WTC11 (cell line): ENCODE measurements at regions not wholly inside any gene's neighbourhood (a gene's known extent, or its start where the extent isn't known, plus 50 kb on each side); places are given as distances from the start of the nearest gene placed in this dataset.

Experiments used
- ATAC-seq: fragments of 200-7000 bp; cut with Tn5 transposase; 2 replicates; pipeline ENCODE4 v1.10.0; 2021; ENCODE audit warnings: mild to moderate bottlenecking, moderate library complexity
- CTCF ChIA-PET: fragments of 300-600 bp; sonication (Branson Sonifier 250); formaldehyde crosslinking; loops from one replicate; lab custom pipeline; 2021; ENCODE audit warnings: antibody characterized with exemption; lab: Charles Lee
- POLR2A ChIA-PET: fragments of 350-600 bp; sonication (Branson Sonifier 250); formaldehyde crosslinking; loops from one replicate; lab custom pipeline; 2021; ENCODE audit warnings: antibody characterized with exemption; lab: Charles Lee
- DNase-seq: peaks from one replicate; pipeline ENCODE4 v3.0.0; 2021; ENCODE audit warnings: low spot score
- H3K27ac Mint-ChIP-seq: 2 replicates; pipeline ENCODE4 v1.8.0; 2021; ENCODE audit warnings: mixed read lengths
- H3K27me3 Mint-ChIP-seq: 2 replicates; pipeline ENCODE4 v1.8.0; 2021; ENCODE audit warnings: low read depth, mild to moderate bottlenecking, moderate library complexity, mixed read lengths
- H3K36me3 Mint-ChIP-seq: 2 replicates; pipeline ENCODE4 v1.8.0; 2021; ENCODE audit warnings: mixed read lengths
- H3K4me1 Mint-ChIP-seq: 2 replicates; pipeline ENCODE4 v1.8.0; 2022; ENCODE audit warnings: mixed read lengths
- H3K4me3 Mint-ChIP-seq: 2 replicates; pipeline ENCODE4 v1.8.0; 2021; ENCODE audit warnings: mild to moderate bottlenecking, moderate library complexity, mixed read lengths
- H3K9me3 Mint-ChIP-seq: 2 replicates; pipeline ENCODE4 v1.8.0; 2021; ENCODE audit warnings: mixed read lengths
- AR ChIP-seq: fragments of 250-450 bp; sonication (Bioruptor Pico); IDR thresholded peaks from 2 replicates; pipeline ENCODE4 v1.9.0; 2021; ENCODE audit warnings: mild to moderate bottlenecking
- ATF3 ChIP-seq: sonication (generic); formaldehyde crosslinking; conservative IDR thresholded peaks from 2 replicates; pipeline ENCODE4 v1.8.1; 2022; ENCODE audit warnings: mild to moderate bottlenecking, missing genetic modification reagents
- CDX4 ChIP-seq: fragments of 250-450 bp; sonication (Bioruptor Pico); IDR thresholded peaks from 2 replicates; pipeline ENCODE4 v1.9.0; 2021; ENCODE audit warnings: moderate library complexity, mild to moderate bottlenecking, inconsistent platforms, borderline replicate concordance
- E2F1 ChIP-seq: sonication (generic); formaldehyde crosslinking; IDR thresholded peaks from 2 replicates; pipeline ENCODE4 v1.8.0; 2022; ENCODE audit warnings: mild to moderate bottlenecking, missing genetic modification reagents
- ESRRA ChIP-seq: sonication (generic); formaldehyde crosslinking; IDR thresholded peaks from 2 replicates; pipeline ENCODE4 v1.8.1; 2022; ENCODE audit warnings: mild to moderate bottlenecking, missing genetic modification reagents, borderline replicate concordance
- HMGA2 ChIP-seq: fragments of 250-450 bp; sonication (Bioruptor Pico); IDR thresholded peaks from 2 replicates; pipeline ENCODE4 v1.4.0; 2021; ENCODE audit warnings: mild to moderate bottlenecking, moderate library complexity
- IRF1 ChIP-seq: sonication (generic); formaldehyde crosslinking; IDR thresholded peaks from 2 replicates; pipeline ENCODE4 v1.8.0; 2023; ENCODE audit warnings: missing genetic modification reagents
- KAT7 ChIP-seq: sonication (generic); formaldehyde crosslinking; IDR thresholded peaks from 2 replicates; pipeline ENCODE4 v1.8.1; 2023; ENCODE audit warnings: missing genetic modification reagents, mild to moderate bottlenecking, borderline replicate concordance
- MXD4 ChIP-seq: fragments of 250-450 bp; sonication (Bioruptor Pico); IDR thresholded peaks from 2 replicates; pipeline ENCODE4 v1.8.0; 2021; ENCODE audit warnings: mild to moderate bottlenecking, moderate library complexity, borderline replicate concordance
- MYBL2 ChIP-seq: sonication (generic); formaldehyde crosslinking; IDR thresholded peaks from 2 replicates; pipeline ENCODE4 v1.8.1; 2023; ENCODE audit warnings: mild to moderate bottlenecking, moderate library complexity, missing genetic modification reagents
- NFATC4 ChIP-seq: fragments of 250-450 bp; sonication (Bioruptor Pico); IDR thresholded peaks from 2 replicates; pipeline ENCODE4 v1.9.0; 2021; ENCODE audit warnings: mild to moderate bottlenecking
- NFE2L1 ChIP-seq: sonication (generic); formaldehyde crosslinking; IDR thresholded peaks from 2 replicates; pipeline ENCODE4 v1.8.1; 2023; ENCODE audit warnings: missing genetic modification reagents
- PRDM15 ChIP-seq: sonication (generic); formaldehyde crosslinking; IDR thresholded peaks from 2 replicates; pipeline ENCODE4 v1.8.0; 2022; ENCODE audit warnings: missing genetic modification reagents
- RORB ChIP-seq: fragments of 250-450 bp; sonication (Bioruptor Pico); IDR thresholded peaks from 2 replicates; pipeline ENCODE4 v1.9.0; 2021; ENCODE audit warnings: mild to moderate bottlenecking
- SMAD3 ChIP-seq: sonication (generic); formaldehyde crosslinking; IDR thresholded peaks from 2 replicates; pipeline ENCODE4 v1.8.0; 2022; ENCODE audit warnings: missing genetic modification reagents, mild to moderate bottlenecking, borderline replicate concordance
- TEAD4 ChIP-seq: sonication (generic); formaldehyde crosslinking; IDR thresholded peaks from 2 replicates; pipeline ENCODE4 v1.8.0; 2022; ENCODE audit warnings: mild to moderate bottlenecking, missing genetic modification reagents
- TP53 ChIP-seq: sonication (generic); formaldehyde crosslinking; IDR thresholded peaks from 2 replicates; pipeline ENCODE4 v1.8.1; 2023; ENCODE audit warnings: mild to moderate bottlenecking, missing genetic modification reagents
- ZBTB21 ChIP-seq: sonication (generic); formaldehyde crosslinking; IDR thresholded peaks from 2 replicates; pipeline ENCODE4 v1.8.1; 2023; ENCODE audit warnings: mild to moderate bottlenecking, missing genetic modification reagents, borderline replicate concordance
- ZNF121 ChIP-seq: sonication (generic); formaldehyde crosslinking; IDR thresholded peaks from 2 replicates; pipeline ENCODE4 v1.8.0; 2023; ENCODE audit warnings: missing genetic modification reagents
- ZNF138 ChIP-seq: sonication (generic); formaldehyde crosslinking; conservative IDR thresholded peaks from 2 replicates; pipeline ENCODE4 v1.8.1; 2022; ENCODE audit warnings: mild to moderate bottlenecking, moderate library complexity, missing genetic modification reagents
- ZNF219 ChIP-seq: sonication (generic); formaldehyde crosslinking; IDR thresholded peaks from 2 replicates; pipeline ENCODE4 v1.8.0; 2023; ENCODE audit warnings: missing genetic modification reagents, mild to moderate bottlenecking, borderline replicate concordance
- ZNF232 ChIP-seq: sonication (generic); formaldehyde crosslinking; IDR thresholded peaks from 2 replicates; pipeline ENCODE4 v1.8.0; 2022; ENCODE audit warnings: mild to moderate bottlenecking, missing genetic modification reagents
- ZNF263 ChIP-seq: sonication (generic); formaldehyde crosslinking; IDR thresholded peaks from 2 replicates; pipeline ENCODE4 v1.8.1; 2022; ENCODE audit warnings: low read depth, mild to moderate bottlenecking, moderate library complexity, missing genetic modification reagents
- ZNF416 ChIP-seq: fragments of 250-450 bp; sonication (Bioruptor Pico); IDR thresholded peaks from 2 replicates; pipeline ENCODE4 v1.9.0; 2021; ENCODE audit warnings: mild to moderate bottlenecking, inconsistent platforms

GRCh38 chr4:104025251-104025650, 305.5 kb upstream of the TACR3 start:
- ChIA-PET CTCF (no interaction called here), POLR2A (no interaction called here)
- H3K36me3 Mint-ChIP-seq, result no peaks in the 10 kb centered on the region
- H3K27me3 Mint-ChIP-seq, result no peaks in the 10 kb centered on the region
- H3K27ac Mint-ChIP-seq, result no peak overlapping the region
- no peak for ATAC-seq
- H3K4me3 Mint-ChIP-seq, result no peak overlapping the region
- H3K4me1 Mint-ChIP-seq, result peaks cover 7% of the 10 kb centered on the region; the same call in 1 of the 2 replicates
- TF ChIP-seq SMAD3, result no peak
- TF ChIP-seq MYBL2 (CRISPR knock-in tag), result no peak
- TF ChIP-seq CDX4 (CRISPR knock-in tag), result no peak
- TF ChIP-seq ZNF121 (CRISPR knock-in tag), result no peak
- no peak for TF ChIP-seq ZNF263 (CRISPR knock-in tag)
- TF ChIP-seq MXD4 (CRISPR knock-in tag), result no peak
- no peak for TF ChIP-seq ZNF416 (CRISPR knock-in tag)
- no peak for DNase-seq
- no peaks in the 10 kb centered on the region for H3K9me3 Mint-ChIP-seq

GRCh38 chr4:104022831-104023230, 303.0 kb upstream of the TACR3 start:
- Mint-ChIP-seq H3K4me1 (peaks cover 4% of the 10 kb centered on the region; the same call in 1 of the 2 replicates), H3K36me3 (no peaks in the 10 kb centered on the region), H3K9me3 (no peaks in the 10 kb centered on the region), H3K27me3 (no peaks in the 10 kb centered on the region), H3K4me3 (no peak overlapping the region), H3K27ac (no peak overlapping the region)
- TF ChIP-seq NFE2L1 (CRISPR knock-in tag), result no peak
- TF ChIP-seq TEAD4 (CRISPR knock-in tag), result no peak
- TF ChIP-seq RORB, result no peak
- no peak for TF ChIP-seq ESRRA
- no peak for TF ChIP-seq NFATC4 (CRISPR knock-in tag)
- TF ChIP-seq AR (CRISPR knock-in tag), result no peak
- no peak for TF ChIP-seq ZNF219 (CRISPR knock-in tag)
- no peak for TF ChIP-seq TP53 (CRISPR knock-in tag)
- no peak for TF ChIP-seq HMGA2 (CRISPR knock-in tag)
- no peak for TF ChIP-seq ZBTB21 (CRISPR knock-in tag)
- no peak for TF ChIP-seq ZNF416 (CRISPR knock-in tag)
- no peak for TF ChIP-seq ZNF232
- no peak for TF ChIP-seq ATF3 (CRISPR knock-in tag)
- ChIA-PET CTCF (no interaction called here), POLR2A (no interaction called here)
- DNase-seq, result no peak
- no peak for ATAC-seq

GRCh38 chr4:104022226-104022625, 302.4 kb upstream of the TACR3 start:
- POLR2A ChIA-PET, result no interaction called here

More at GRCh38 chr4:104022226-104022625, 302.4 kb upstream of the TACR3 start:
- no peaks in the 10 kb centered on the region for H3K36me3 Mint-ChIP-seq
- no peaks in the 10 kb centered on the region for H3K9me3 Mint-ChIP-seq
- no peak overlapping the region for H3K27ac Mint-ChIP-seq
- no peak overlapping the region for H3K4me3 Mint-ChIP-seq
- H3K4me1 Mint-ChIP-seq, result peaks cover 4% of the 10 kb centered on the region; the same call in 1 of the 2 replicates
- no peaks in the 10 kb centered on the region for H3K27me3 Mint-ChIP-seq
- TF ChIP-seq ZNF138 (CRISPR knock-in tag), result no peak
- TF ChIP-seq PRDM15 (CRISPR knock-in tag), result no peak
- no peak for TF ChIP-seq KAT7 (CRISPR knock-in tag)
- TF ChIP-seq E2F1, result no peak
- no peak for TF ChIP-seq IRF1 (CRISPR knock-in tag)
- CTCF ChIA-PET, result no interaction called here
- ATAC-seq (no peak), DNase-seq (no peak)
